IMR-90 (cell line): ENCODE measurements at regions not wholly inside any gene's neighbourhood (a gene's known extent, or its start where the extent isn't known, plus 50 kb on each side); places are given as distances from the start of the nearest gene placed in this dataset.
"Not testable (repeated sequence)": the region's sequence is repeated elsewhere in the genome, so short reads cannot be mapped to it uniquely, and the experiment has no call there.

Experiments
- ATAC-seq: fragments of 200-7000 bp; cut with Tn5 transposase; 2 replicates; pipeline ENCODE4 v1.9.1; 2020; ENCODE audit warnings: low read depth, mild to moderate bottlenecking, moderate library complexity
- BruUV-seq: library from RNA; stranded (reverse); fragments of 400-500 nt; replicated peaks from 2 replicates; lab custom pipeline; 2021; lab: Mats Ljungman, UMichigan
- CTCF ChIA-PET: fragments of 300-600 bp; formaldehyde crosslinking; extraction: SDS; loops from one replicate; lab custom pipeline; 2021; ENCODE audit warnings: antibody characterized with exemption; lab: Yijun Ruan, JAX
- POLR2A ChIA-PET: fragments of 300-600 bp; sonication (Branson Sonifier 250); formaldehyde crosslinking; loops from one replicate; lab custom pipeline; 2022; ENCODE audit warnings: antibody characterized with exemption; ENCODE audit not compliant: unreplicated experiment; lab: Charles Lee
- DNase-seq: peaks from one replicate; pipeline ENCODE4 v3.0.0; 2013
- H2AFZ ChIP-seq: replicated peaks from 2 replicates; pipeline ENCODE3; 2013; ENCODE audit warnings: low read length, mild to moderate bottlenecking; ENCODE audit not compliant: poor library complexity
- H2AK5ac ChIP-seq: 2 replicates; pipeline ENCODE4 v1.6.1; 2013; ENCODE audit warnings: low read depth, low read length, inconsistent platforms
- H2AK9ac ChIP-seq: replicated peaks from 2 replicates; pipeline ENCODE3; 2013; ENCODE audit warnings: mild to moderate bottlenecking, low read depth, low read length, moderate library complexity; ENCODE audit not compliant: poor library complexity
- H2BK120ac ChIP-seq: 2 replicates; pipeline ENCODE4 v1.6.1; 2013; ENCODE audit warnings: low read depth, low read length, inconsistent platforms
- H2BK15ac ChIP-seq: 3 replicates; pipeline ENCODE4 v1.6.1; 2013; ENCODE audit warnings: low read depth, low read length, inconsistent platforms
- H2BK20ac ChIP-seq: 2 replicates; pipeline ENCODE4 v1.6.1; 2013; ENCODE audit warnings: low read depth, mild to moderate bottlenecking, inconsistent platforms, low read length, moderate library complexity
- H2BK5ac ChIP-seq: 2 replicates; pipeline ENCODE4 v1.6.1; 2013; ENCODE audit warnings: mild to moderate bottlenecking, low read depth, low read length, inconsistent platforms; ENCODE audit not compliant: poor library complexity, severe bottlenecking
- H3K14ac ChIP-seq: replicated peaks from 2 replicates; pipeline ENCODE4 v1.6.1; 2013; ENCODE audit warnings: low read depth, low read length, inconsistent platforms
- H3K18ac ChIP-seq: 2 replicates; pipeline ENCODE4 v1.6.1; 2013; ENCODE audit warnings: low read depth, low read length, control low read depth
- H3K23ac ChIP-seq: 2 replicates; pipeline ENCODE4 v1.6.1; 2013; ENCODE audit warnings: low read depth, low read length, inconsistent platforms
- H3K27ac ChIP-seq: 2 replicates; pipeline ENCODE4 v1.5.1; 2013; ENCODE audit warnings: mild to moderate bottlenecking, control low read depth, low read length; ENCODE audit not compliant: insufficient read depth
- H3K27me3 ChIP-seq: 2 replicates; pipeline ENCODE4 v1.6.1; 2013; ENCODE audit warnings: low read length; ENCODE audit not compliant: control insufficient read depth, insufficient read depth
- H3K36me3 ChIP-seq: 2 replicates; pipeline ENCODE4 v1.6.1; 2013; ENCODE audit warnings: low read length, mixed read lengths; ENCODE audit not compliant: control insufficient read depth, insufficient read depth
- H3K4ac ChIP-seq: 2 replicates; pipeline ENCODE4 v1.6.1; 2013; ENCODE audit warnings: low read depth, low read length, inconsistent platforms
- H3K4me1 ChIP-seq: 2 replicates; pipeline ENCODE4 v1.6.1; 2013; ENCODE audit warnings: low read length, mixed read lengths; ENCODE audit not compliant: control insufficient read depth, insufficient read depth
- H3K4me2 ChIP-seq: 2 replicates; pipeline ENCODE4 v1.6.1; 2013; ENCODE audit warnings: low read depth, mild to moderate bottlenecking, control low read depth, low read length, moderate library complexity
- H3K4me3 ChIP-seq: 2 replicates; pipeline ENCODE4 v1.5.1; 2013; ENCODE audit warnings: low read depth, mild to moderate bottlenecking, control low read depth, low read length, moderate library complexity; ENCODE audit not compliant: insufficient read depth
- H3K56ac ChIP-seq: 2 replicates; pipeline ENCODE4 v1.6.1; 2013; ENCODE audit warnings: low read length, inconsistent platforms; ENCODE audit not compliant: insufficient read depth; ENCODE audit errors: extremely low read depth
- H3K79me1 ChIP-seq, 2 experiments: 2 replicates each; pipeline ENCODE4 v1.6.1; 2013; ENCODE audit warnings: low read length in 2 of 2, inconsistent platforms in 1 of 2, low read depth in 1 of 2
- H3K9ac ChIP-seq: 2 replicates; pipeline ENCODE4 v1.6.1; 2013; ENCODE audit warnings: low read depth, low read length, control low read depth
- H3K9me1 ChIP-seq: 2 replicates; pipeline ENCODE4 v1.6.1; 2013; ENCODE audit warnings: low read length, inconsistent platforms; ENCODE audit not compliant: insufficient read depth
- H3K9me3 ChIP-seq: 2 replicates; pipeline ENCODE4 v1.6.1; 2013; ENCODE audit warnings: low read length; ENCODE audit not compliant: control insufficient read depth, insufficient read depth
- H4K20me1 ChIP-seq: 2 replicates; pipeline ENCODE4 v1.6.1; 2013; ENCODE audit warnings: low read length, inconsistent platforms; ENCODE audit not compliant: insufficient read depth
- H4K5ac ChIP-seq: 2 replicates; pipeline ENCODE4 v1.6.1; 2013; ENCODE audit warnings: mild to moderate bottlenecking, low read depth, low read length, control low read depth
- H4K8ac ChIP-seq, 2 experiments: 2 replicates each; pipeline ENCODE4 v1.6.1; 2013; ENCODE audit warnings: low read depth in 2 of 2, low read length in 2 of 2, control low read depth in 1 of 2, inconsistent platforms in 1 of 2
- H4K91ac ChIP-seq: 2 replicates; pipeline ENCODE4 v1.6.1; 2013; ENCODE audit warnings: low read depth, low read length, inconsistent platforms; ENCODE audit not compliant: insufficient read depth
- BHLHE40 ChIP-seq: fragments of 150-350 bp; IDR thresholded peaks from 2 replicates; pipeline ENCODE4 v1.6.1; 2016; ENCODE audit warnings: mild to moderate bottlenecking, low read depth, low read length
- FOS ChIP-seq: fragments of 150-350 bp; IDR thresholded peaks from 2 replicates; pipeline ENCODE4 v1.6.1; 2016; ENCODE audit warnings: low read depth, low read length
- MAFK ChIP-seq: IDR thresholded peaks from 2 replicates; pipeline ENCODE4 v1.6.1; 2012; ENCODE audit warnings: low read depth, low read length, improper control_type of control experiment
- MAZ ChIP-seq: IDR thresholded peaks from 2 replicates; pipeline ENCODE4 v1.6.1; 2012; ENCODE audit warnings: low read depth, mild to moderate bottlenecking, low read length, improper control_type of control experiment, moderate library complexity, borderline replicate concordance
- MXI1 ChIP-seq: IDR thresholded peaks from 2 replicates; pipeline ENCODE4 v1.6.1; 2012; ENCODE audit warnings: low read depth, mild to moderate bottlenecking, low read length, moderate library complexity, borderline replicate concordance
- POLR2A ChIP-seq: IDR thresholded peaks from 2 replicates; pipeline ENCODE4 v1.6.1; 2012; ENCODE audit warnings: mild to moderate bottlenecking, low read depth, low read length
- RFX5 ChIP-seq: IDR thresholded peaks from 2 replicates; pipeline ENCODE4 v1.8.0; 2012; ENCODE audit warnings: low read depth, mild to moderate bottlenecking, low read length, moderate library complexity
- USF2 ChIP-seq: fragments of 150-350 bp; IDR thresholded peaks from 2 replicates; pipeline ENCODE4 v1.6.1; 2017; ENCODE audit warnings: mild to moderate bottlenecking, antibody characterized with exemption, low read length, low read depth
- WGBS, 2 experiments: methylation state at CpG; one replicate each; pipeline versions ENCODE4 v1.1.5 to v1.1.7; 2013; ENCODE audit warnings: missing lambda C conversion rate in 2 of 2; ENCODE audit not compliant: insufficient read length in 1 of 2; ENCODE audit errors: extremely low coverage in 2 of 2; 5-methylcytosine and 5-hydroxymethylcytosine counted together
- dilution Hi-C: fragments of 300-500 bp; cut with HindIII; formaldehyde crosslinking; loops from one replicate; pipeline ENCODE4 v1.14.3; 2018; ENCODE audit warnings: low sequenced_read_pairs; ENCODE audit not compliant: unreplicated experiment
- in situ Hi-C: fragments of 300-500 bp; cut with MboI; formaldehyde crosslinking; loops from 3 replicates; pipeline ENCODE4 v1.14.3; 2019; ENCODE audit warnings: low sequenced_read_pairs, inconsistent platforms, mixed read lengths
- intact Hi-C: fragments of 100-400 bp; cut with micrococcal nuclease; formaldehyde crosslinking; loops from 2 replicates; pipeline ENCODE4 v1.10.0; 2022

GRCh38 chr9:81069038-81069795 lies 620.1 kb downstream of the TLE1 start:
- ATAC-seq (no peak), DNase-seq (no peak)
- in situ Hi-C loops, result no loop called here
- H2BK120ac ChIP-seq, result no peak overlapping the region
- H2BK15ac ChIP-seq, result no peak overlapping the region
- TF ChIP-seq FOS (no peak), USF2 (no peak), POLR2A (no peak), RFX5 (no peak), BHLHE40 (no peak), MXI1 (no peak), MAFK (no peak), MAZ (no peak)
- H2BK5ac ChIP-seq, result no peak overlapping the region
- H2AFZ ChIP-seq, result no peak overlapping the region
- no peak overlapping the region for H3K4ac ChIP-seq
- no peak overlapping the region for H3K56ac ChIP-seq
- ChIA-PET POLR2A (no interaction called here), CTCF (no interaction called here)
- H3K9ac ChIP-seq, result no peak overlapping the region
- H3K9me3 ChIP-seq, result no peaks in the 10 kb centered on the region
- H3K27me3 ChIP-seq, result no peaks in the 10 kb centered on the region
- H3K4me2 ChIP-seq, result no peak overlapping the region
- no peak overlapping the region for H4K5ac ChIP-seq
- no peak overlapping the region for H4K91ac ChIP-seq
- no peak overlapping the region for H2BK20ac ChIP-seq
- no peak overlapping the region for H2AK9ac ChIP-seq
- H3K23ac ChIP-seq, result no peak overlapping the region
- no peak overlapping the region for H2AK5ac ChIP-seq
- H3K27ac ChIP-seq, result no peak overlapping the region
- intact Hi-C loops, result no loop called here
- no peaks in the 10 kb centered on the region for H3K36me3 ChIP-seq
- no peak overlapping the region for H3K4me3 ChIP-seq
- no peak overlapping the region for H3K18ac ChIP-seq
- BruUV-seq, result no TSS peak
- no peak overlapping the region for H4K8ac ChIP-seq
- WGBS, 2 experiments, result 81% methylated on average over 3 of the region's 3 CpGs; no CpG with 5 or more reads in 1 of the 2 experiments
- no peaks in the 10 kb centered on the region for H4K20me1 ChIP-seq
- H3K4me1 ChIP-seq, result no peaks in the 10 kb centered on the region
- H3K9me1 ChIP-seq, result no peaks in the 10 kb centered on the region
- H3K14ac ChIP-seq, result no peak overlapping the region
- dilution Hi-C loops, result no loop called here
- no peaks in the 10 kb centered on the region for H3K79me1 ChIP-seq

- H3K36me3 ChIP-seq, dilution Hi-C loops, H3K4ac ChIP-seq: not testable (repeated sequence)
These were observed 626.4 kb downstream of the TLE1 start for GRCh38 chr9:81062995-81063394.

More at GRCh38 chr9:81062995-81063394, 626.4 kb downstream of the TLE1 start:
- H4K91ac ChIP-seq, H3K4me1 ChIP-seq, H3K14ac ChIP-seq, H3K18ac ChIP-seq, DNase-seq, H4K20me1 ChIP-seq, H3K27me3 ChIP-seq, H2BK5ac ChIP-seq, H3K9me1 ChIP-seq, BruUV-seq, H4K5ac ChIP-seq, H3K79me1 ChIP-seq, H3K27ac ChIP-seq, H3K9ac ChIP-seq, H2BK20ac ChIP-seq, H3K4me2 ChIP-seq, H3K56ac ChIP-seq, ATAC-seq, in situ Hi-C loops, intact Hi-C loops, H2BK120ac ChIP-seq, H2AFZ ChIP-seq, CTCF ChIA-PET, H3K4me3 ChIP-seq, H4K8ac ChIP-seq, H3K23ac ChIP-seq, H3K9me3 ChIP-seq, H2AK5ac ChIP-seq, H2BK15ac ChIP-seq, H2AK9ac ChIP-seq, POLR2A ChIA-PET: not testable (repeated sequence)
- WGBS, 2 experiments, result no CpG with 5 or more reads among the region's 3 CpGs
